ENCODE measurements at regions not wholly inside any gene's neighbourhood (a gene's known extent, or its start where the extent isn't known, plus 50 kb on each side); places are given as distances from the start of the nearest gene placed in this dataset.

DNA sequence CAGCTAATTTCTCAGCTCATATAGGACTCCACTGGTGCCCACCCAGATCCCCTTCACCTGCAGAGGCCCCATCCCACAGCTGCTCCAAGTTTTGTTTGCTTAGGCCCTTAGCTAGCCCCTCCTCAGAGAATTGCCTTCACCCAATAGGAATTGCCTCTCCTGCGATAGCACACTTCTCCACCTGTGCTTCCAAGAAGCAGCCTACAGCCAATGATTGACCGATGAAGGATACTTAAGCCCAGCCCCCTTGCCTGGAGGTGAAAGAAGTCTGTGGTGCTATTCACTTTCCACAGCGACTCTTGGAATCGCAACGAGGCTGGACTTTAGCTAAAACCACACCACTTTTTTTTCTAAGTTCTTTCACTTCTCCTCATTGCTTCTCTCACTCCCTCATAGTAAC is 353.2 kb upstream of the BTBD3 start:
- Histone ChIP-seq H2BK120ac (replicated peaks; ENCODE audit: low read depth, low read length) (no peak overlapping the region), H3K4ac (replicated peaks; ENCODE audit: insufficient read length, low read depth, low read length) (no peak overlapping the region), H3K4me1 (replicated peaks in 1 of 4; ENCODE audit: control insufficient read depth in 3 of 4, insufficient read depth in 4 of 4, low read length in 3 of 4) (no peaks in the 10 kb centered on the region), H3K23ac (ENCODE audit: insufficient read length) (no peak overlapping the region), H4K5ac (ENCODE audit: insufficient read length, low read depth, low read length) (no peak overlapping the region), H2AK5ac (ENCODE audit: low read depth, low read length) (no peak overlapping the region), H3K14ac (ENCODE audit: insufficient read length) (no peak overlapping the region), H3K79me1 (ENCODE audit: low read depth, low read length) (no peaks in the 10 kb centered on the region), H3K27me3 (replicated peaks in 1 of 4; ENCODE audit: control insufficient read depth in 3 of 4, extremely low read depth in 1 of 4, insufficient read depth in 3 of 4, low read length in 3 of 4) (no peaks in the 10 kb centered on the region), H4K8ac (ENCODE audit: extremely low read depth, insufficient read depth, low read length) (no peak overlapping the region), H3K56ac (replicated peaks; ENCODE audit: insufficient read length, low read depth, low read length) (no peak overlapping the region), H3K4me2 (ENCODE audit: insufficient read depth in 1 of 2, low read depth in 2 of 2, low read length in 2 of 2) (no peak overlapping the region), H4K20me1 (replicated peaks in 1 of 2; ENCODE audit: control insufficient read depth in 1 of 2, insufficient read depth in 2 of 2, low read length in 2 of 2) (no peaks in the 10 kb centered on the region), H3K9ac (replicated peaks in 1 of 4; ENCODE audit: extremely low read depth in 1 of 4, low read depth in 3 of 4, low read length in 3 of 4) (no peak overlapping the region), H2BK20ac (ENCODE audit: low read length) (no peak overlapping the region), H2BK12ac (ENCODE audit: low read depth, low read length) (no peak overlapping the region), H4K91ac (replicated peaks; ENCODE audit: insufficient read length, low read length) (no peak overlapping the region), H3K4me3 (ENCODE audit: extremely low read depth in 1 of 4, insufficient read depth in 2 of 4, low read depth in 3 of 4, low read length in 4 of 4) (no peak overlapping the region), H3K36me3 (ENCODE audit: control insufficient read depth in 2 of 4, insufficient read depth in 4 of 4, low read length in 3 of 4) (no peaks in the 10 kb centered on the region), H3K9me3 (ENCODE audit: insufficient read depth in 2 of 2, low read depth in 1 of 2, low read length in 1 of 2) (no peaks in the 10 kb centered on the region), H2AFZ (ENCODE audit: low read length) (no peak overlapping the region), H3K18ac (ENCODE audit: extremely low read depth, low read length) (no peak overlapping the region), H2BK15ac (ENCODE audit: low read length) (no peak overlapping the region), H3K23me2 (ENCODE audit: low read depth, low read length) (no peaks in the 10 kb centered on the region), H2BK5ac (ENCODE audit: low read depth, low read length) (no peak overlapping the region), H3K79me2 (ENCODE audit: control insufficient read depth in 1 of 2, insufficient read depth in 2 of 2, low read length in 2 of 2) (no peaks in the 10 kb centered on the region), H3K27ac (ENCODE audit: low read depth, low read length) (no peak overlapping the region)
- ChIA-PET POLR2A (ENCODE audit: partially characterized antibody) (no interaction called here), CTCF (ENCODE audit: partially characterized antibody) (interaction anchor here (0.9 kb wide), 1 partner anchor 582 kb away, joined by 3 read pairs; no protein-coding TSS in a partner anchor)
- no peak for FAIRE-seq
- DNase-seq (ENCODE audit: low read depth in 1 of 2, low spot score in 2 of 2), result no peak
- 87% methylated on average over 5 of the region's 5 CpGs; no CpG with 5 or more reads in 1 of the 2 experiments for WGBS, 2 experiments (ENCODE audit: extremely low coverage in 1 of 2, insufficient coverage in 1 of 2, insufficient read length in 1 of 2, insufficient replicate concordance in 2 of 2, low coverage in 1 of 2, low lambda C conversion rate in 2 of 2, missing lambda C conversion rate in 1 of 2)
- TF ChIP-seq EP300 (IDR thresholded peaks at IDR 0.05; ENCODE audit: borderline replicate concordance in 1 of 2, low read depth in 2 of 2, low read length in 2 of 2), result no peak
- TF ChIP-seq MAFK (IDR thresholded peaks at IDR 0.05; ENCODE audit: low read depth, low read length), result no peak
- no peak for TF ChIP-seq KDM5A (IDR thresholded peaks at IDR 0.05; ENCODE audit: low read length)
- TF ChIP-seq, protein P1, sequence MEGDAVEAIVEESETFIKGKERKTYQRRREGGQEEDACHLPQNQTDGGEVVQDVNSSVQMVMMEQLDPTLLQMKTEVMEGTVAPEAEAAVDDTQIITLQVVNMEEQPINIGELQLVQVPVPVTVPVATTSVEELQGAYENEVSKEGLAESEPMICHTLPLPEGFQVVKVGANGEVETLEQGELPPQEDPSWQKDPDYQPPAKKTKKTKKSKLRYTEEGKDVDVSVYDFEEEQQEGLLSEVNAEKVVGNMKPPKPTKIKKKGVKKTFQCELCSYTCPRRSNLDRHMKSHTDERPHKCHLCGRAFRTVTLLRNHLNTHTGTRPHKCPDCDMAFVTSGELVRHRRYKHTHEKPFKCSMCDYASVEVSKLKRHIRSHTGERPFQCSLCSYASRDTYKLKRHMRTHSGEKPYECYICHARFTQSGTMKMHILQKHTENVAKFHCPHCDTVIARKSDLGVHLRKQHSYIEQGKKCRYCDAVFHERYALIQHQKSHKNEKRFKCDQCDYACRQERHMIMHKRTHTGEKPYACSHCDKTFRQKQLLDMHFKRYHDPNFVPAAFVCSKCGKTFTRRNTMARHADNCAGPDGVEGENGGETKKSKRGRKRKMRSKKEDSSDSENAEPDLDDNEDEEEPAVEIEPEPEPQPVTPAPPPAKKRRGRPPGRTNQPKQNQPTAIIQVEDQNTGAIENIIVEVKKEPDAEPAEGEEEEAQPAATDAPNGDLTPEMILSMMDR (IDR thresholded peaks at IDR 0.05; ENCODE audit: control extremely low read depth in 1 of 3, insufficient read depth in 1 of 3, low read depth in 1 of 3, low read length in 3 of 3), result no peak
- TF ChIP-seq SAP30 (IDR thresholded peaks at IDR 0.05; ENCODE audit: insufficient read depth, insufficient replicate concordance, low read length), result no peak
- TF ChIP-seq, protein P2, sequence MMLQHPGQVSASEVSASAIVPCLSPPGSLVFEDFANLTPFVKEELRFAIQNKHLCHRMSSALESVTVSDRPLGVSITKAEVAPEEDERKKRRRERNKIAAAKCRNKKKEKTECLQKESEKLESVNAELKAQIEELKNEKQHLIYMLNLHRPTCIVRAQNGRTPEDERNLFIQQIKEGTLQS (IDR thresholded peaks at IDR 0.05; ENCODE audit: insufficient read depth, low read depth, low read length), result no peak
- TF ChIP-seq CTBP2 (IDR thresholded peaks at IDR 0.05; ENCODE audit: borderline replicate concordance, insufficient read depth, insufficient read length, low read length), result no peak
- TF ChIP-seq, protein P3, sequence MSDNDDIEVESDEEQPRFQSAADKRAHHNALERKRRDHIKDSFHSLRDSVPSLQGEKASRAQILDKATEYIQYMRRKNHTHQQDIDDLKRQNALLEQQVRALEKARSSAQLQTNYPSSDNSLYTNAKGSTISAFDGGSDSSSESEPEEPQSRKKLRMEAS (IDR thresholded peaks at IDR 0.05), result no peak
- TF ChIP-seq KDM1A (IDR thresholded peaks at IDR 0.05; ENCODE audit: borderline replicate concordance, low read length), result no peak
- TF ChIP-seq PHF8 (conservative IDR thresholded peaks at IDR 0.05; ENCODE audit: low read depth, low read length), result no peak

Data from H1 (cell line).